OCI-LY7 (cell line): ENCODE measurements at regions not wholly inside any gene's neighbourhood (a gene's known extent, or its start where the extent isn't known, plus 50 kb on each side); places are given as distances from the start of the nearest gene placed in this dataset.

ENCODE experiments used
- BruUV-seq: library from RNA; stranded (reverse); fragments of 400-500 nt; replicated peaks from 2 replicates; lab custom pipeline; 2021; lab: Mats Ljungman, UMichigan
- CTCF ChIA-PET: fragments of 300-600 bp; sonication (Branson Sonifier 250); formaldehyde crosslinking; loops from one replicate; lab custom pipeline; 2022; ENCODE audit warnings: antibody characterized with exemption; ENCODE audit not compliant: unreplicated experiment; lab: Charles Lee
- POLR2A ChIA-PET: fragments of 300-600 bp; sonication (Branson Sonifier 250); formaldehyde crosslinking; loops from one replicate; lab custom pipeline; 2022; ENCODE audit warnings: antibody characterized with exemption; lab: Charles Lee
- DNase-seq: peaks from one replicate; pipeline ENCODE4 v3.0.0-alpha.2; 2015; ENCODE audit warnings: low spot score
- H2AFZ ChIP-seq: fragments of 200-600 bp; sonication (generic), shearing (Covaris generic); 2 replicates; pipeline ENCODE4 v1.6.1; 2014; ENCODE audit warnings: mild to moderate bottlenecking, antibody characterized with exemption, low read length, moderate library complexity
- H3K27ac ChIP-seq: fragments of 200-600 bp; sonication (generic); 2 replicates; pipeline ENCODE4 v1.5.1; 2014; ENCODE audit warnings: mixed run types, low read depth, mild to moderate bottlenecking, moderate library complexity, low read length, inconsistent platforms; ENCODE audit not compliant: poor library complexity, severe bottlenecking
- H3K36me3 ChIP-seq: fragments of 200-600 bp; sonication (generic); 2 replicates; pipeline ENCODE4 v1.6.1; 2014; ENCODE audit warnings: mild to moderate bottlenecking, antibody characterized with exemption, low read length, moderate library complexity, mixed read lengths; ENCODE audit not compliant: insufficient read depth
- H3K4me1 ChIP-seq: fragments of 200-600 bp; sonication (generic); 2 replicates; pipeline ENCODE4 v1.5.1; 2014; ENCODE audit warnings: mild to moderate bottlenecking, low read length; ENCODE audit not compliant: insufficient read depth, poor library complexity, severe bottlenecking
- H3K4me2 ChIP-seq: fragments of 200-600 bp; sonication (generic); 2 replicates; pipeline ENCODE4 v1.6.1; 2014; ENCODE audit warnings: mild to moderate bottlenecking, low read length
- H3K4me3 ChIP-seq: fragments of 200-600 bp; sonication (generic); 2 replicates; pipeline ENCODE4 v1.5.1; 2014; ENCODE audit warnings: mild to moderate bottlenecking, low read depth, low read length; ENCODE audit not compliant: poor library complexity, severe bottlenecking
- H3K79me2 ChIP-seq: fragments of 200-600 bp; sonication (generic); 2 replicates; pipeline ENCODE4 v1.6.1; 2016; ENCODE audit warnings: low read depth, mild to moderate bottlenecking, low read length, moderate library complexity, mixed read lengths; ENCODE audit not compliant: insufficient read depth
- H3K9me2 ChIP-seq: fragments of 200-600 bp; sonication (generic); 2 replicates; pipeline ENCODE4 v1.6.1; 2016; ENCODE audit warnings: mild to moderate bottlenecking, low read length, mixed read lengths; ENCODE audit not compliant: insufficient read depth
- H3K9me3 ChIP-seq: fragments of 200-600 bp; sonication (generic); 2 replicates; pipeline ENCODE4 v1.6.1; 2014; ENCODE audit warnings: mild to moderate bottlenecking, mixed run types, low read length, mixed read lengths
- H4K20me1 ChIP-seq: fragments of 200-600 bp; sonication (generic); 2 replicates; pipeline ENCODE4 v1.6.1; 2014; ENCODE audit warnings: mild to moderate bottlenecking, antibody characterized with exemption, low read length, moderate library complexity, mixed read lengths; ENCODE audit not compliant: insufficient read depth
- EZH2phosphoT487 ChIP-seq: fragments of 200-600 bp; sonication (generic); IDR thresholded peaks from 2 replicates; pipeline ENCODE4 v1.6.1; 2018; ENCODE audit warnings: low read depth, borderline replicate concordance, mild to moderate bottlenecking, mixed run types, antibody characterized with exemption, low read length, moderate library complexity, mixed read lengths
- intact Hi-C: fragments of 100-400 bp; cut with micrococcal nuclease; formaldehyde crosslinking; loops from one replicate; pipeline ENCODE4 v1.10.0; 2022; ENCODE audit not compliant: unreplicated experiment
- TF ChIP-seq, protein P1 (sequence below): fragments of 200-600 bp; sonication (generic); conservative IDR thresholded peaks from 2 replicates; pipeline ENCODE4 v1.5.1; 2014; ENCODE audit warnings: mild to moderate bottlenecking, antibody characterized with exemption, low read length, moderate library complexity, mixed read lengths

DNA sequence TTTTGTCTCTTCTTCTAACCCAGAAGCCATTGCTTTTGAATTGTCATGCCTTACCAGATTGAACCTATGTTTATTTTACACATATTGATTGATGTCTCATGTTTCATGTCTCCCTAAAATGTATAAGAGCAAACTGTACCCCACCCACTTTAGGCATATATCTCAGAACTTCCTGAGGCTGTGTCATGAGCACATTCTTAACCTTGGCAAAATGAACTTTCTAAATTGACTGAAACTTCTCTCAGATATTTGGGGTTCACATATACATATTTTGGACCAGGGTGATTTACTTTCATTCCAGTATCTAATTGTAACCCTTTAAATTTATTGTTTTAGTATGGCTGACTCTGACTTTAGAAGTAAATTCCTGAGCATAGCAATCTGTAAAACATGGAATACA, 723.9 kb upstream of the PCDH20 start:
- intact Hi-C loops: loop anchor here (5.0 kb wide), 1 partner anchor 68 kb away; no protein-coding TSS in a partner anchor
- Histone ChIP-seq H4K20me1 (no peaks in the 10 kb centered on the region), H2AFZ (no peak overlapping the region), H3K27ac (no peak overlapping the region), H3K9me3 (peaks cover 64% of the 10 kb centered on the region), H3K4me2 (no peak overlapping the region), H3K36me3 (peaks cover 20% of the 10 kb centered on the region; the same call in 1 of the 2 replicates), H3K4me1 (peaks cover 9% of the 10 kb centered on the region), H3K79me2 (no peaks in the 10 kb centered on the region), H3K4me3 (no peak overlapping the region), H3K9me2 (no peaks in the 10 kb centered on the region)
- POLR2A ChIA-PET: no interaction called here
- DNase-seq: no peak
- CTCF ChIA-PET: no interaction called here
- BruUV-seq: no TSS peak
- no peak for TF ChIP-seq EZH2phosphoT487
- TF ChIP-seq, protein P1, sequence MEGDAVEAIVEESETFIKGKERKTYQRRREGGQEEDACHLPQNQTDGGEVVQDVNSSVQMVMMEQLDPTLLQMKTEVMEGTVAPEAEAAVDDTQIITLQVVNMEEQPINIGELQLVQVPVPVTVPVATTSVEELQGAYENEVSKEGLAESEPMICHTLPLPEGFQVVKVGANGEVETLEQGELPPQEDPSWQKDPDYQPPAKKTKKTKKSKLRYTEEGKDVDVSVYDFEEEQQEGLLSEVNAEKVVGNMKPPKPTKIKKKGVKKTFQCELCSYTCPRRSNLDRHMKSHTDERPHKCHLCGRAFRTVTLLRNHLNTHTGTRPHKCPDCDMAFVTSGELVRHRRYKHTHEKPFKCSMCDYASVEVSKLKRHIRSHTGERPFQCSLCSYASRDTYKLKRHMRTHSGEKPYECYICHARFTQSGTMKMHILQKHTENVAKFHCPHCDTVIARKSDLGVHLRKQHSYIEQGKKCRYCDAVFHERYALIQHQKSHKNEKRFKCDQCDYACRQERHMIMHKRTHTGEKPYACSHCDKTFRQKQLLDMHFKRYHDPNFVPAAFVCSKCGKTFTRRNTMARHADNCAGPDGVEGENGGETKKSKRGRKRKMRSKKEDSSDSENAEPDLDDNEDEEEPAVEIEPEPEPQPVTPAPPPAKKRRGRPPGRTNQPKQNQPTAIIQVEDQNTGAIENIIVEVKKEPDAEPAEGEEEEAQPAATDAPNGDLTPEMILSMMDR: no peak

DNA sequence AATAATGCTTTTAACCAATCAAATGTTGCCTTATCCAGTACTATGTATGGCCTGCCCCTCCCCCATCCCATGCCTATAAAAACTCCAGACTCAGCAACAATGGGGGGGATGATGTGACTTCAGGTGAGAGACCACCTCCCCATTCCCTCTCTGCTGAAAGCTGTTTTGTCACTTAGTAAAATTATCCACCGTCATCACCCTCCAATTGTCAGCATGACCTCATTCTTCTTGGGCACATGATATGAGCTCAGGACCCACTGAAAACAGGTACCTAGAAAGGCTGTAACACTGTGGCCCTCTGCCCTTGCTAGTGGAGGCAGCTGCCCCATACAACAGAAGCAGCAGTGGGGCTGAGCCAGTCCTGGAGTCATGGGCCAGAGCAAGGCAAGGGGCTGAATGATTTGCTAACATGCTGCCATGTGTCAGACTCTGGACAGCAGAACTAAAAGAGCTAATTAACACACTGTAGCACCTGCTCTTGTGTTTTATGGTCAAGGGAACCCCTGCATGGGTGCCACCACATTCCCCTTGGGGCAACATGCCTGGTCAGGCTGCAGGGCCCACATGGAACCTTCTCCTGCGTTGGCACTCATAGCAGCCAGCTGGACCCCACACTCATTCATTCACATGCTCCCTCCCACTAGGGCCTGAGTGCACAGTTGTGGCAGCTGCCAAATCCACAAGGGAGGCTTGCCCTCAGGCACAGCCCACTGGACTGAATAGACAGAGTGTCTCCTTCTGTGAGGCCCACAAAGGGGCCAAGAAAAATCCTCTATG, 722.2 kb upstream of the PCDH20 start:
- POLR2A ChIA-PET: interaction anchor here (0.9 to 1.6 kb wide), 3 partner anchors 11 to 197 kb away, joined by 3 to 7 read pairs (median 4); no protein-coding TSS in a partner anchor
- CTCF ChIA-PET: no interaction called here
- Histone ChIP-seq H3K36me3 (peaks cover 13% of the 10 kb centered on the region; the same call in 1 of the 2 replicates), H3K4me2 (no peak overlapping the region), H3K9me2 (no peaks in the 10 kb centered on the region), H4K20me1 (no peaks in the 10 kb centered on the region), H3K27ac (no peak overlapping the region), H2AFZ (no peak overlapping the region), H3K4me3 (no peak overlapping the region), H3K9me3 (peaks cover 57% of the 10 kb centered on the region), H3K4me1 (no peaks in the 10 kb centered on the region), H3K79me2 (no peaks in the 10 kb centered on the region)
- no peak for TF ChIP-seq EZH2phosphoT487
- TF ChIP-seq, protein P1: no peak
- DNase-seq: no peak
- no TSS peak for BruUV-seq
- intact Hi-C loops: loop anchor here (5.0 kb wide), 1 partner anchor 69 kb away; no protein-coding TSS in a partner anchor

DNA sequence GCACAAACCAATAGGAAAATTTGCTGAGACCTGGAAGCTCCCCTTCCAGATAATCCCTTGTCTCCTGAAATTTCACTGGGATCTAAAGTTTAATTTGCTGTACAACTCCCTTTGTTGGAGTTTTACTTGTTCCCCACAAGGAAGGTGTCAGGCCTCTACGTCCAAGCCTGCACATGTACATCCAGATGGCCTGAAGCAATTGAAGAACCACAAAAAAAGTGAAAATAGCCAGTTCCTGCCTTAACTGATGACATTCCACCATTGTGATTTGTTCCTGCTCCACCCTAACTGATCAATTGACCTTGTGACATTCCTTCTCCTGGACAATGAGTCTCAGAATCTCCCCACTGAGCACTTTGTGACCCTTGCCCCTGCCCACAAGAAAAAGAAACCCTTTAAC, 716.0 kb upstream of the PCDH20 start:
- Histone ChIP-seq H4K20me1 (no peaks in the 10 kb centered on the region), H3K36me3 (no peaks in the 10 kb centered on the region), H3K27ac (no peak overlapping the region), H3K4me2 (no peak overlapping the region), H3K4me1 (no peaks in the 10 kb centered on the region), H3K9me3 (peaks cover 9% of the 10 kb centered on the region), H3K79me2 (no peaks in the 10 kb centered on the region), H3K4me3 (no peak overlapping the region), H3K9me2 (no peaks in the 10 kb centered on the region), H2AFZ (no peak overlapping the region)
- TF ChIP-seq EZH2phosphoT487: no peak
- TF ChIP-seq, protein P1: no peak
- no TSS peak for BruUV-seq
- no peak for DNase-seq
- intact Hi-C loops: no loop called here
- POLR2A ChIA-PET: interaction anchor here (0.7 to 3.2 kb wide), 4 partner anchors 10 to 213 kb away, joined by 3 to 12 read pairs (median 6); no protein-coding TSS in a partner anchor
- CTCF ChIA-PET: no interaction called here
